Endothelial cell of umbilical vein (primary cell): ENCODE measurements at regions not wholly inside any gene's neighbourhood (a gene's known extent, or its start where the extent isn't known, plus 50 kb on each side); places are given as distances from the start of the nearest gene placed in this dataset.

Source experiments
- BruUV-seq: library from RNA; stranded (reverse); fragments of 400-500 nt; replicated peaks from 2 replicates; lab custom pipeline; 2021; lab: Mats Ljungman, UMichigan
- CTCF ChIA-PET: fragments of 300-600, 350-600 bp; sonication (Branson Sonifier 250); formaldehyde crosslinking; loops from one replicate; lab custom pipeline; 2021; ENCODE audit warnings: antibody characterized with exemption, inconsistent platforms; lab: Charles Lee
- POLR2A ChIA-PET: fragments of 300-600, 350-600 bp; sonication (Branson Sonifier 250); formaldehyde crosslinking; loops from one replicate; lab custom pipeline; 2021; ENCODE audit warnings: antibody characterized with exemption, inconsistent platforms; lab: Charles Lee
- DNase-seq: peaks from one replicate; pipeline ENCODE4 v3.0.0-alpha.2; 2011; ENCODE audit warnings: low read depth, low spot score
- FAIRE-seq: peaks from 2 replicates; lab custom pipeline; 2011; peaks lifted over from hg19 to GRCh38; lab: Jason Lieb, UNC
- H2AFZ ChIP-seq: 2 replicates; pipeline ENCODE4 v1.6.0; 2012; ENCODE audit warnings: low read depth, low read length, control low read depth, inconsistent platforms
- H3K27ac ChIP-seq: 2 replicates; pipeline ENCODE4 v1.5.1; 2011; ENCODE audit warnings: low read depth, mild to moderate bottlenecking, control low read depth, low read length, moderate library complexity; ENCODE audit not compliant: insufficient read depth
- H3K27me3 ChIP-seq, 2 experiments: 2 replicates each; pipeline versions ENCODE4 v1.6.0 to v1.6.1; 2011; ENCODE audit warnings: low read length in 2 of 2, mixed read lengths in 1 of 2; ENCODE audit not compliant: control insufficient read depth in 2 of 2, insufficient read depth in 2 of 2
- H3K36me3 ChIP-seq, 2 experiments: 2 replicates in 1 of 2; 3 replicates in 1 of 2; pipeline ENCODE4 v1.5.1; 2011; ENCODE audit warnings: low read length in 2 of 2, mild to moderate bottlenecking in 1 of 2, moderate library complexity in 1 of 2; ENCODE audit not compliant: control insufficient read depth in 2 of 2, insufficient read depth in 2 of 2; ENCODE audit errors: extremely low read depth in 1 of 2
- H3K4me1 ChIP-seq: 3 replicates; pipeline ENCODE4 v1.5.1; 2011; ENCODE audit warnings: mild to moderate bottlenecking, low read length; ENCODE audit not compliant: control insufficient read depth, insufficient read depth; ENCODE audit errors: extremely low read depth
- H3K4me2 ChIP-seq: 2 replicates; pipeline ENCODE4 v1.6.1; 2011; ENCODE audit warnings: low read length, control low read depth, mixed read lengths; ENCODE audit not compliant: insufficient read depth
- H3K4me3 ChIP-seq, 3 experiments: fragments of 200-600 bp in 1 of 3; sonication (generic), shearing (Covaris generic) in 1 of 3; replicated peaks in 1 of 3; 2 replicates each; pipeline ENCODE4 v1.5.1; 2011 to 2016; ENCODE audit warnings: control low read depth in 3 of 3, low read length in 3 of 3, mild to moderate bottlenecking in 2 of 3, inconsistent platforms in 1 of 3, low read depth in 1 of 3, moderate library complexity in 1 of 3; ENCODE audit not compliant: insufficient read depth in 1 of 3
- H3K79me2 ChIP-seq: 2 replicates; pipeline ENCODE4 v1.6.0; 2012; ENCODE audit warnings: low read length, inconsistent platforms; ENCODE audit not compliant: control insufficient read depth, insufficient read depth
- H3K9ac ChIP-seq: replicated peaks from 2 replicates; pipeline ENCODE3; 2011; ENCODE audit warnings: low read length, control low read depth; ENCODE audit not compliant: insufficient read depth; ENCODE audit errors: extremely low read depth
- H3K9me1 ChIP-seq: replicated peaks from 3 replicates; pipeline ENCODE4 v1.6.0; 2011; ENCODE audit warnings: mild to moderate bottlenecking, low read length; ENCODE audit not compliant: control insufficient read depth, insufficient read depth; ENCODE audit errors: extremely low read depth
- H3K9me3 ChIP-seq: replicated peaks from 2 replicates; pipeline ENCODE4 v1.5.1; 2012; ENCODE audit warnings: low read length, inconsistent platforms; ENCODE audit not compliant: control insufficient read depth, insufficient read depth
- H4K20me1 ChIP-seq: replicated peaks from 2 replicates; pipeline ENCODE3; 2011; ENCODE audit warnings: mild to moderate bottlenecking, low read length; ENCODE audit not compliant: control insufficient read depth, insufficient read depth; ENCODE audit errors: extremely low read depth
- EZH2 ChIP-seq: IDR thresholded peaks from 2 replicates; pipeline ENCODE4 v1.6.1; 2012; ENCODE audit warnings: borderline replicate concordance, low read depth, mild to moderate bottlenecking, moderate library complexity, low read length, inconsistent platforms; ENCODE audit not compliant: severe bottlenecking
- FOS ChIP-seq: IDR thresholded peaks from 2 replicates; pipeline ENCODE4 v1.6.1; 2011; ENCODE audit warnings: mild to moderate bottlenecking, low read length, moderate library complexity, borderline replicate concordance; ENCODE audit not compliant: insufficient read depth
- GATA2 ChIP-seq: IDR thresholded peaks from 2 replicates; pipeline ENCODE4 v1.7.0; 2011; ENCODE audit warnings: low read depth, mild to moderate bottlenecking, moderate library complexity, mixed read lengths, low read length; ENCODE audit not compliant: insufficient read length, insufficient read depth
- JUN ChIP-seq: IDR thresholded peaks from 2 replicates; pipeline ENCODE4 v1.6.1; 2011; ENCODE audit warnings: borderline replicate concordance, low read depth; ENCODE audit not compliant: insufficient read length, insufficient read depth
- MAX ChIP-seq: IDR thresholded peaks from 2 replicates; pipeline ENCODE4 v1.6.1; 2011; ENCODE audit not compliant: insufficient read depth, insufficient read length
- MYC ChIP-seq: IDR thresholded peaks from one replicate; pipeline ENCODE4 v1.6.1; 2011; ENCODE audit warnings: mild to moderate bottlenecking, low read depth, low read length
- POLR2A ChIP-seq: IDR thresholded peaks from 2 replicates; pipeline ENCODE4 v1.6.1; 2012; ENCODE audit warnings: low read depth, mild to moderate bottlenecking, control low read depth, low read length
- POLR2AphosphoS5 ChIP-seq: IDR thresholded peaks from 2 replicates; pipeline ENCODE4 v1.6.1; 2012; ENCODE audit warnings: low read depth, mild to moderate bottlenecking, control low read depth, low read length, moderate library complexity; ENCODE audit not compliant: insufficient read depth
- dilution Hi-C: fragments of 300-500 bp; cut with MboI; formaldehyde crosslinking; loops from one replicate; pipeline ENCODE4 v1.15.0; 2019; ENCODE audit warnings: low sequenced_read_pairs; ENCODE audit not compliant: extremely low pct_ligation_motif_present
- intact Hi-C: fragments of 100-400 bp; cut with micrococcal nuclease; formaldehyde crosslinking; loops from one replicate; pipeline ENCODE4 v1.10.0; 2022
- TF ChIP-seq, protein P1 (sequence below), 2 donors: IDR thresholded peaks; 1 replicate in 1 of 2; 2 replicates in 1 of 2; pipeline ENCODE4 v1.5.1; 2011; ENCODE audit warnings: low read length in 2 of 2, mild to moderate bottlenecking in 2 of 2, moderate library complexity in 2 of 2, control low read depth in 1 of 2, inconsistent platforms in 1 of 2, low read depth in 1 of 2; ENCODE audit not compliant: insufficient read depth in 1 of 2; ENCODE audit errors: extremely low read depth in 1 of 2

DNA sequence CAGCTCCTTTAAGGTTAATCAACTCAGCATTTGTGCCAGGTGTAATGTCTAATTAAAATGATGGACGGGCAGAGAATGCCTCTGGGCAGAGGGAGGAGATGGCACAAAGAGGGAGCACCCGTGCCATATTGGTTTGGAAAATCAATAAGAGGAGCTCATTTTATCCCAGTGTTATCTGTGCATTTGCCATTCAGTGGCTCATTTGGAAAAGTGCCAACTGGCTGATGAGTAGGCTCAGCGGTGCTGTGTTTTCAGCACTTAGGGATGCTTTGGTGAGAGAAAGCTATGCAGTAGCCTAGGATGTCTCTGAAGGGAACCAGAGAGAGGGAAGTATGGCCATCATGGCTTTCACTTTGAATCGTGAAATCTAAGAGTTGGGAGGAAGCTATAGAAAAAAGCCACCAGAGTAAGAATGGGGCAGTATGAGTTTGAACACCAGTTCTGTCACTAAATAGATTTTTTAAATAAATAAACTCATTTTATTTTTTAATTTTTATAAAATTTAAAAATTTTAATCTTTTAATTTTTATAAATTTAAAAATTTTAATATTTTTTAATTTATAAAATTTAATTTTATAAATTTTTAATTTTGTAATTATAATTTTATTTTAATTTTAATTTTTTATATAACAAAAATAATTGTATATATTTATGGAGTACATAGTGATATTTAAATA, 472.8 kb downstream of the BRINP1 start:
- TF ChIP-seq POLR2AphosphoS5 (no peak), MYC (no peak), GATA2 (no peak), POLR2A (no peak), FOS (no peak), MAX (no peak), EZH2 (no peak), JUN (no peak)
- TF ChIP-seq, protein P1, sequence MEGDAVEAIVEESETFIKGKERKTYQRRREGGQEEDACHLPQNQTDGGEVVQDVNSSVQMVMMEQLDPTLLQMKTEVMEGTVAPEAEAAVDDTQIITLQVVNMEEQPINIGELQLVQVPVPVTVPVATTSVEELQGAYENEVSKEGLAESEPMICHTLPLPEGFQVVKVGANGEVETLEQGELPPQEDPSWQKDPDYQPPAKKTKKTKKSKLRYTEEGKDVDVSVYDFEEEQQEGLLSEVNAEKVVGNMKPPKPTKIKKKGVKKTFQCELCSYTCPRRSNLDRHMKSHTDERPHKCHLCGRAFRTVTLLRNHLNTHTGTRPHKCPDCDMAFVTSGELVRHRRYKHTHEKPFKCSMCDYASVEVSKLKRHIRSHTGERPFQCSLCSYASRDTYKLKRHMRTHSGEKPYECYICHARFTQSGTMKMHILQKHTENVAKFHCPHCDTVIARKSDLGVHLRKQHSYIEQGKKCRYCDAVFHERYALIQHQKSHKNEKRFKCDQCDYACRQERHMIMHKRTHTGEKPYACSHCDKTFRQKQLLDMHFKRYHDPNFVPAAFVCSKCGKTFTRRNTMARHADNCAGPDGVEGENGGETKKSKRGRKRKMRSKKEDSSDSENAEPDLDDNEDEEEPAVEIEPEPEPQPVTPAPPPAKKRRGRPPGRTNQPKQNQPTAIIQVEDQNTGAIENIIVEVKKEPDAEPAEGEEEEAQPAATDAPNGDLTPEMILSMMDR (IDR thresholded peaks at IDR 0.05; ENCODE audit: extremely low read depth in 1 of 2, insufficient read depth in 1 of 2, low read depth in 1 of 2, low read length in 2 of 2), result no peak
- DNase-seq (no peak), FAIRE-seq (no peak)
- POLR2A ChIA-PET, result no interaction called here
- no peaks in the 10 kb centered on the region for H3K79me2 ChIP-seq
- dilution Hi-C loops (no loop called here), intact Hi-C loops (no loop called here)
- H3K27me3 ChIP-seq, result no peaks in the 10 kb centered on the region
- no peaks in the 10 kb centered on the region for H3K36me3 ChIP-seq
- BruUV-seq, result no TSS peak
- H3K9ac ChIP-seq, result no peak overlapping the region
- no peak overlapping the region for H2AFZ ChIP-seq
- no peak overlapping the region for H3K4me3 ChIP-seq
- H3K4me2 ChIP-seq, result no peak overlapping the region
- H3K9me3 ChIP-seq, result no peaks in the 10 kb centered on the region
- H3K9me1 ChIP-seq, result no peaks in the 10 kb centered on the region
- H3K27ac ChIP-seq, result no peak overlapping the region
- no peaks in the 10 kb centered on the region for H4K20me1 ChIP-seq
- CTCF ChIA-PET, result no interaction called here
- no peaks in the 10 kb centered on the region for H3K4me1 ChIP-seq
